DND-41 (cell line): ENCODE measurements at regions not wholly inside any gene's neighbourhood (a gene's known extent, or its start where the extent isn't known, plus 50 kb on each side); places are given as distances from the start of the nearest gene placed in this dataset.

Experiments
- ATAC-seq: fragments of 200-7000 bp; cut with Tn5 transposase; 3 replicates; pipeline ENCODE4 v1.9.1; 2021; ENCODE audit warnings: low read depth; ENCODE audit not compliant: insufficient read depth
- DNase-seq: peaks from one replicate; pipeline ENCODE4 v3.0.0-alpha.2; 2020
- H2AFZ ChIP-seq: 2 replicates; pipeline ENCODE4 v1.6.0; 2012; ENCODE audit warnings: low read depth, low read length
- H3K27ac ChIP-seq: 2 replicates; pipeline ENCODE4 v1.5.1; 2012; ENCODE audit warnings: low read length, inconsistent platforms
- H3K27me3 ChIP-seq: fragments of 200-600 bp; sonication (generic); 2 replicates; pipeline ENCODE4 v1.6.0; 2012; ENCODE audit warnings: low read length, mild to moderate bottlenecking, inconsistent platforms; ENCODE audit not compliant: insufficient read depth, poor library complexity
- H3K36me3 ChIP-seq: 2 replicates; pipeline ENCODE4 v1.5.1; 2012; ENCODE audit warnings: low read length, inconsistent platforms; ENCODE audit not compliant: insufficient read depth
- H3K4me1 ChIP-seq: 2 replicates; pipeline ENCODE4 v1.5.1; 2012; ENCODE audit warnings: mild to moderate bottlenecking, low read length; ENCODE audit not compliant: insufficient read depth
- H3K4me2 ChIP-seq: 2 replicates; pipeline ENCODE4 v1.6.0; 2012; ENCODE audit warnings: mild to moderate bottlenecking, moderate library complexity, low read length, inconsistent platforms; ENCODE audit not compliant: insufficient read depth
- H3K4me3 ChIP-seq, 2 experiments: fragments of 200-600 bp in 1 of 2; shearing (Covaris generic) in 1 of 2; 2 replicates each; pipeline ENCODE4 v1.5.1; 2012 to 2016; ENCODE audit warnings: inconsistent platforms in 2 of 2, low read length in 2 of 2, mild to moderate bottlenecking in 2 of 2, low read depth in 1 of 2, moderate library complexity in 1 of 2
- H3K79me2 ChIP-seq: 2 replicates; pipeline ENCODE4 v1.6.0; 2012; ENCODE audit warnings: low read length, inconsistent platforms; ENCODE audit not compliant: insufficient read depth
- H3K9ac ChIP-seq: 2 replicates; pipeline ENCODE4 v1.6.0; 2012; ENCODE audit warnings: low read depth, mild to moderate bottlenecking, inconsistent platforms, low read length, moderate library complexity
- H3K9me3 ChIP-seq: 2 replicates; pipeline ENCODE4 v1.5.1; 2012; ENCODE audit warnings: low read length, moderate library complexity, mild to moderate bottlenecking, inconsistent platforms; ENCODE audit not compliant: insufficient read depth, severe bottlenecking
- H4K20me1 ChIP-seq: 2 replicates; pipeline ENCODE4 v1.6.0; 2012; ENCODE audit warnings: low read length; ENCODE audit not compliant: insufficient read depth
- EZH2 ChIP-seq: IDR thresholded peaks from 3 replicates; pipeline ENCODE4 v1.6.1; 2012; ENCODE audit warnings: borderline replicate concordance, low read depth, mild to moderate bottlenecking, moderate library complexity, low read length, inconsistent platforms; ENCODE audit not compliant: severe bottlenecking
- TF ChIP-seq, protein P1 (sequence below): IDR thresholded peaks from 2 replicates; pipeline ENCODE4 v1.5.1; 2012; ENCODE audit warnings: borderline replicate concordance, low read length, moderate library complexity, mild to moderate bottlenecking; ENCODE audit not compliant: poor library complexity, severe bottlenecking; ENCODE audit errors: extremely low read depth

DNA sequence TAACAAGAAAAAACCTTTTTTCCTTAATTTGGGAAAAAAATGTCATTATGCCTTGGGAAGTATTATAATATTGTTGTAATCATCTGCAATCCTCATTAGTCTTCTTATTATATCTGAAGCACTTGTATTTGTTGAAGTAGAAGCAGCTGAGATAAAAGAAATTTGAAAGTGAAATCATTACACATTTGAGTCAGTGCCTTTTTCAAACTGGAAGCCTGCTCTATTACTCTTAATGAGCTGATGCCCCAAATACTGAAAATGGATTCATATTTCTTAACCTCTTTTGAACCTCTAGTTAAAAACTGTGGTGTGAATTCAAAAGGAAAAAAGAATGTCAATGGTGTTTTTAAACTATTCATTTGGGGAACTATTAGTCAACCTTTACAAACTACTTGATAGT lies 1027.7 kb downstream of the NR2F1-AS1 start:
- Histone ChIP-seq H3K4me1 (no peaks in the 10 kb centered on the region), H3K27ac (no peak overlapping the region), H3K27me3 (no peaks in the 10 kb centered on the region), H4K20me1 (no peaks in the 10 kb centered on the region), H3K9me3 (no peaks in the 10 kb centered on the region), H3K79me2 (no peaks in the 10 kb centered on the region), H3K4me2 (no peak overlapping the region), H3K36me3 (no peaks in the 10 kb centered on the region), H3K9ac (no peak overlapping the region), H3K4me3 (no peak overlapping the region), H2AFZ (no peak overlapping the region)
- no peak for TF ChIP-seq EZH2
- TF ChIP-seq, protein P1, sequence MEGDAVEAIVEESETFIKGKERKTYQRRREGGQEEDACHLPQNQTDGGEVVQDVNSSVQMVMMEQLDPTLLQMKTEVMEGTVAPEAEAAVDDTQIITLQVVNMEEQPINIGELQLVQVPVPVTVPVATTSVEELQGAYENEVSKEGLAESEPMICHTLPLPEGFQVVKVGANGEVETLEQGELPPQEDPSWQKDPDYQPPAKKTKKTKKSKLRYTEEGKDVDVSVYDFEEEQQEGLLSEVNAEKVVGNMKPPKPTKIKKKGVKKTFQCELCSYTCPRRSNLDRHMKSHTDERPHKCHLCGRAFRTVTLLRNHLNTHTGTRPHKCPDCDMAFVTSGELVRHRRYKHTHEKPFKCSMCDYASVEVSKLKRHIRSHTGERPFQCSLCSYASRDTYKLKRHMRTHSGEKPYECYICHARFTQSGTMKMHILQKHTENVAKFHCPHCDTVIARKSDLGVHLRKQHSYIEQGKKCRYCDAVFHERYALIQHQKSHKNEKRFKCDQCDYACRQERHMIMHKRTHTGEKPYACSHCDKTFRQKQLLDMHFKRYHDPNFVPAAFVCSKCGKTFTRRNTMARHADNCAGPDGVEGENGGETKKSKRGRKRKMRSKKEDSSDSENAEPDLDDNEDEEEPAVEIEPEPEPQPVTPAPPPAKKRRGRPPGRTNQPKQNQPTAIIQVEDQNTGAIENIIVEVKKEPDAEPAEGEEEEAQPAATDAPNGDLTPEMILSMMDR = no peak
- no peak for ATAC-seq
- no peak for DNase-seq

DNA sequence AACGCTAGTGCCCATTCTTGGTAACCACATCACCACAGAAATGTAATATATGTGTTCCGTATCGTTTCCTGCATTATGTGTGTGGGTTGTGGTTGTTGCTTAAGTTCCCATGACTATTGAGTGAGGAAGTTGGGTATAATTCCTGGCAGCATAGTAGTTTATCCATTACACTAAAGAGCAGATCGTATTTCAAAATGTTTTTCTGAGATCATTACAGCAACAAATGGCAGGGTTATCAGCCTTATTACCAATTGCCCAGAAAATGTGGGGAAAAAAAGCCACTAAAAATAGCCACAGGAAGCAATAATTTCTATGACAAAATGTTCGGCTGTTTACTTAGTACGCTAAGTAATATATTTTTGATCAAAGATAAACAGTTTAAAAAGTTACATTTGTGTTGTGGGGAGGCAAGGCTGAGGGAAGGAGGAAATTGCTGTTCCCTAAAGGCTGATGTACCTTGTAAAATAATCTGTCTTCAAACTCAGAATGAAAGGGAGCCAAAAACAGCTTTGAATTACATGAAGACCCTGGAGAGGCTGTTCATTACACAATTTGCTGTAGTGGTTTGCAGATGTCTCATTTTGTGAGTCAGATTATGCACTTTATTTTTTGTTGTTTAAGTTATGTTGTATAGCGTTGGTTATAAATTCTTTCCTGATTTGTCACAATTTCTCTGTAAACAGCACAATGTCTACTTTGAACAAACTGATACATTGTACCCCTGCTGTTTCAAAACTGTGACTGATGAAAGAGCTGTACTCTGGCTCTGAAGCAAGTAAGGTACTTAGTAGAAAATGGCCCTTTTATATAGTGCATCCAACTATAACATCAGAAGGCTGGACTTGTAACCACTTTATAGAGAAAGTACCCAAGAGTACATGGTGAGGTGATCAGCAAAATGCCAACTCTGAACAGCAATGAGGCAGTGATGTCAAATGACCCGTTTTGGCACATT lies 1028.5 kb downstream of the NR2F1-AS1 start:
- H3K9me3 ChIP-seq = no peaks in the 10 kb centered on the region
- TF ChIP-seq EZH2 = no peak
- TF ChIP-seq, protein P1 = no peak
- ATAC-seq (peak; percentile 48; the same call in 2 of the 3 replicates), DNase-seq (no peak)
- no peaks in the 10 kb centered on the region for H3K4me1 ChIP-seq
- no peaks in the 10 kb centered on the region for H3K36me3 ChIP-seq
- no peak overlapping the region for H3K4me2 ChIP-seq
- H3K9ac ChIP-seq = no peak overlapping the region
- no peak overlapping the region for H2AFZ ChIP-seq
- H3K4me3 ChIP-seq = no peak overlapping the region
- no peaks in the 10 kb centered on the region for H4K20me1 ChIP-seq
- H3K27me3 ChIP-seq = no peaks in the 10 kb centered on the region
- H3K79me2 ChIP-seq = no peaks in the 10 kb centered on the region
- no peak overlapping the region for H3K27ac ChIP-seq

DNA sequence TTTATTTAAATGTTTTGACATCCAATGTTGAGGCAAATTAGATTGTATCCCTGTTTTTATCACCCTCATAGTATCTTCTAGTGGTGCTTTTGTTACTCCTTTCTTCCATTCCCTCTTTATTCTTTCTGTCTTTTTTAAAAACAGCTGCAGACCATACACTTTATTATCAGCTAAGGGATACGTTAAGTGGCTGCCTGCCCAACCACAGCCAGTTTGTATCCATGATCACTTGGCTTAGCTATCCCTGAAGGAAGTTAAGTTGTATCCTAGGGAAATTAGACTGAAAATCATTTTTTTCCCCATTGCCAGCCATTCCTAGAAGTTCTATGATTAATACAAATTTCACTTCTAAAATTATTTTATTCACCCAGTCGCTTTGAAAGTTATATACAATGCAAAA lies 1032.7 kb downstream of the NR2F1-AS1 start:
- H3K36me3 ChIP-seq = no peaks in the 10 kb centered on the region
- H3K4me3 ChIP-seq = no peak overlapping the region
- no peak overlapping the region for H2AFZ ChIP-seq
- no peak overlapping the region for H3K9ac ChIP-seq
- no peak overlapping the region for H3K27ac ChIP-seq
- no peak for ATAC-seq
- H4K20me1 ChIP-seq = no peaks in the 10 kb centered on the region
- DNase-seq = no peak
- H3K4me1 ChIP-seq = no peaks in the 10 kb centered on the region
- no peaks in the 10 kb centered on the region for H3K79me2 ChIP-seq
- no peaks in the 10 kb centered on the region for H3K9me3 ChIP-seq
- no peak overlapping the region for H3K4me2 ChIP-seq
- TF ChIP-seq EZH2 = no peak
- TF ChIP-seq, protein P1 = no peak
- no peaks in the 10 kb centered on the region for H3K27me3 ChIP-seq
